ENCODE measurements at regions not wholly inside any gene's neighbourhood (a gene's known extent, or its start where the extent isn't known, plus 50 kb on each side); places are given as distances from the start of the nearest gene placed in this dataset.

DNA sequence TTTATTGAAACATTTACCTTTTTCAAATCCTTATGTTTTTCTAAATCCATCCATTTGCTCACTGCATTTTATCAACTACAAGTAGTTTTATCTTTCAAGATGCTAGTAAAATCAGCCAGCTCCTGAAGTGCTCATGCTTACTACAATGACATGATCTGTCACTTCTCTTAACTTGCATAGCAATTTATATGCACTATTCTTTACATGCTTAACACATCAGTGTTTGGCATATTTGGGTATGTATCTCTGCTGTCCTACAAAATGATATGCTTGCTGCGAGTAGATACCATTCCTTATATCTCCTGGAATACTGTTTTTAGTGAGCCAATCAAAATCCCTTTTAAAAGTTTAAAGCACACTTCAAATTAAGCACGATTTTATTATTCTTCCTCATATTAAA is 2726.8 kb downstream of the PCDH7 start:
- H3K4me3 ChIP-seq: no peak overlapping the region
- no peak overlapping the region for H3K27ac ChIP-seq
- TF ChIP-seq, protein P1, sequence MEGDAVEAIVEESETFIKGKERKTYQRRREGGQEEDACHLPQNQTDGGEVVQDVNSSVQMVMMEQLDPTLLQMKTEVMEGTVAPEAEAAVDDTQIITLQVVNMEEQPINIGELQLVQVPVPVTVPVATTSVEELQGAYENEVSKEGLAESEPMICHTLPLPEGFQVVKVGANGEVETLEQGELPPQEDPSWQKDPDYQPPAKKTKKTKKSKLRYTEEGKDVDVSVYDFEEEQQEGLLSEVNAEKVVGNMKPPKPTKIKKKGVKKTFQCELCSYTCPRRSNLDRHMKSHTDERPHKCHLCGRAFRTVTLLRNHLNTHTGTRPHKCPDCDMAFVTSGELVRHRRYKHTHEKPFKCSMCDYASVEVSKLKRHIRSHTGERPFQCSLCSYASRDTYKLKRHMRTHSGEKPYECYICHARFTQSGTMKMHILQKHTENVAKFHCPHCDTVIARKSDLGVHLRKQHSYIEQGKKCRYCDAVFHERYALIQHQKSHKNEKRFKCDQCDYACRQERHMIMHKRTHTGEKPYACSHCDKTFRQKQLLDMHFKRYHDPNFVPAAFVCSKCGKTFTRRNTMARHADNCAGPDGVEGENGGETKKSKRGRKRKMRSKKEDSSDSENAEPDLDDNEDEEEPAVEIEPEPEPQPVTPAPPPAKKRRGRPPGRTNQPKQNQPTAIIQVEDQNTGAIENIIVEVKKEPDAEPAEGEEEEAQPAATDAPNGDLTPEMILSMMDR (IDR thresholded peaks at IDR 0.05): no peak
- no peak for DNase-seq (ENCODE audit: low spot score)

DNA sequence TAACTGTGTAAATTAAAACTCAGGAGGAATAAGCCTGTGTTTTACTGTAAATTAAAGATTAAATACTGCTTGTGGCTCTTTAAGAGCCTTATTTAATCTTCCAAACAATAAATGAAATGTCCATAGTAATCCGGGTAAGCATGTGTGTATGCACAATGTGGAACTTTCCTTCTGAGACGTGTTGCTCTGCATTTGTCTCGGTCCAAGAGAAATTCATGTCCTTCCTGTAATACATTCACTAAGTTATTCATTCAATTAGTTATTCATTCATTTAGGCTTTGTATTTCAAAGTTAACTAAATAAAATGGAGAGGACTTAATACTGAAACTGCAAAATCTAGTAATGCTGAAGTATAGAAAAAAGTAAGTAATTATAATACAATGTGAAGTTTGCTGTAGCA is 2728.8 kb downstream of the PCDH7 start:
- Histone ChIP-seq H3K4me3 (no peak overlapping the region), H3K27ac (no peak overlapping the region)
- DNase-seq (ENCODE audit: low spot score): no peak
- TF ChIP-seq, protein P1 (IDR thresholded peaks at IDR 0.05): no peak

DNA sequence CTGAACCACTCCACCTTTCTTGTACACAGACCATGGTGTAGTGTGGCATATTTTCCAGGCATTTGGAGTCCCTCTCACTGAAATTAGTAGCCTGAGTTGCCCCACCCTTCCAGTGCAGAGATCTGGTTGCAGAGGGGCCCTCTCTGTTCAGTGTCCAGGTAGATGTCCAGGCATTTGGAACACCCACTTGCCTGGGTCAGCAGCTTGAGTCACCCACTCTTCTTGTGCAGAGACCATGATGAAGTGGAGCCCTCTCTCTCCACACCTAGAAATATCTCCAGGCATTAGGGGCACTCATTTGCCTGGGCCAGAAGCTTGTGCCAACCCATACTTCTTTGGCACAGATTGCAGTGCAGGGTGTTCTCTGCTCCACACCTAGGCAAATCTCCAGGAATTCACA is 2733.3 kb downstream of the PCDH7 start:
- TF ChIP-seq, protein P1 (IDR thresholded peaks at IDR 0.05): no peak
- no peak overlapping the region for H3K4me3 ChIP-seq
- DNase-seq (ENCODE audit: low spot score): no peak
- no peak overlapping the region for H3K27ac ChIP-seq

DNA sequence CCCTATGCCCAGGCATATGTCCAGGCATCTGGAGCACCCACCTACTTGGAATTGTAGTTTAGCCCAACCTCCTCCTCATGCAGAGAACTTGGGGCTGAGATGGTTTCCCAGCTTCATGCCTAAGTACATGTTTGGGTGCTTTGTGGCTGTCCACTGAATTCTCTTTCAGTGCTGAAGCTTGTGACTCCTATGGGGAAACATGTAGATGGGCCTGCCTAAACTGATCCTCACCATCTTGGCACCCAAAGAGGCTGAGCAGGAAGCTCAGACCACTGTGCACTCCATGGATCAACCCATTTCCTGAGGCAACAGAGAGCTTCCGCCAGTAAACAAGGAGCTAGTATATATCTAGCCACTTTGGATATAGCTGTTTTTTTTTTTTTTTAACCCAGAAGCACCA is 2733.7 kb downstream of the PCDH7 start:
- Histone ChIP-seq H3K27ac (no peak overlapping the region), H3K4me3 (no peak overlapping the region)
- TF ChIP-seq, protein P1 (IDR thresholded peaks at IDR 0.05): no peak
- DNase-seq (ENCODE audit: low spot score): no peak

DNA sequence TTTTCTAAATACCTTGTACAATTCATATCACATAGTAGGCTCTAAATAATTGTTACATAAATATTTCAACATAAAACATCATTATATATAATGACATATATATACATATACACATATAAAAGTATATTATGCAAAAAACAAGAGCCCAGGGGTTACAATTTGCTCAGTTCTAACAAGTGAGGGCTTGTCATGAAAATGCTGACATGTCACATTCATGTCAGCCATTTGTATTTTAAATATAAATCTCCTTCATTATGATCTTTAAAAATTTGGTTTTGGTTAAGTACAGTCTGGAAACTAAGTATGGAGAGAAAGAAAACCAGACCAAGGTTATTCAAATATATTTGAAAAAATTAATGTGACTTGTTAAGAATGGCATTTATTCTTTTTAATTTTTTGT is 2745.4 kb downstream of the PCDH7 start:
- no peak for DNase-seq (ENCODE audit: low spot score)
- H3K27ac ChIP-seq: no peak overlapping the region
- no peak overlapping the region for H3K4me3 ChIP-seq
- TF ChIP-seq, protein P1 (IDR thresholded peaks at IDR 0.05): no peak

DNA sequence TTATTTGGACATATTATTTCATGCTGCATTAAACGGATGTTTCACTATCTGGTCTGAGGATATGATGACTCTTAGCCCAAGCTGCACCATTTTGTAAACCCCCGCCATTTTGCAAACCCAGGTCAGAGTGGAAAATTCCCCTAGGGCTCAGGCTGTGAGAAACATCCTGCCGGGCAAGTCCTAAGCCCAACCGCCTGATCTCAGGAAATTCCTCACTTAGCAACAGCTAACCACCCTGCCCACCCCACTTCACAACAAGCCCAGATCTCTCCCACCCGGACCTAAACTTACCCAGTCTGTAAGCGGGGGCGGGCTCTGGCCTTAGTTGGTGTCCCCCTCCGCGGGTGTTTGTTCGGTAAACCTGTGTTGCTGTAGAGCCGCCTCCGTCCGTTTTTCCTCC is 2747.1 kb downstream of the PCDH7 start:
- H3K27ac ChIP-seq: no peak overlapping the region
- DNase-seq (ENCODE audit: low spot score): no peak
- no peak overlapping the region for H3K4me3 ChIP-seq
- TF ChIP-seq, protein P1 (IDR thresholded peaks at IDR 0.05): no peak

DNA sequence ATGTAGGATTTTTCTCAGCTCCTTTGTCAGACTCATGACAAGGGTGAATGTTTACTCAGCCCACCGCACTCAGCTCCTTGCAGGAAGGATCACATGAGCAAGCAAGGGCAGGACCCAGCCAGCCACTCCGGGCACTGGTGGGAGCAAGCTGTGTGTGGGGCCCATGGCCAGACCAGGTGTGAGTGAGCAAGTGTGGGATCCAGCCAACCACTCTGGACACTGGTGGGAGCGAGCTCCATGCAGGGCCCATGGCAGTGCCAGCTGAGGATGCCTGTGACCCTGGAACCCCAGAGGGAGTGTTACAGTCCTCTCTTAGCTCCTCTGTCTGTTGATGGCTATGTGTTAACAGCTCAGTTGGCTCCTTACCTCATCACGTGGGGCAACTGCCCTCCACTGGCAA is 2750.6 kb downstream of the PCDH7 start:
- no peak for DNase-seq (ENCODE audit: low spot score)
- TF ChIP-seq, protein P1 (IDR thresholded peaks at IDR 0.05): no peak
- H3K27ac ChIP-seq: no peak overlapping the region
- no peak overlapping the region for H3K4me3 ChIP-seq
